SK-N-SH treated with all-trans-retinoic acid at 6 μM for 48 hours (cell line): ENCODE measurements at regions not wholly inside any gene's neighbourhood (a gene's known extent, or its start where the extent isn't known, plus 50 kb on each side); places are given as distances from the start of the nearest gene placed in this dataset.

Experiments used
- ARNTL ChIP-seq: fragments of 450-650 bp; formaldehyde crosslinking; IDR thresholded peaks from 2 replicates; pipeline ENCODE4 v1.5.0; 2020; ENCODE audit warnings: low read depth, mild to moderate bottlenecking, moderate library complexity, borderline replicate concordance
- CREB5 ChIP-seq: fragments of 250-450 bp; sonication (Bioruptor Pico); IDR thresholded peaks from 2 replicates; pipeline ENCODE4 v1.5.1; 2020; ENCODE audit warnings: low read depth, mild to moderate bottlenecking, moderate library complexity
- CSRNP3 ChIP-seq: fragments of 250-450 bp; sonication (Bioruptor Pico); IDR thresholded peaks from 2 replicates; pipeline ENCODE4 v1.5.1; 2021; ENCODE audit warnings: mild to moderate bottlenecking, moderate library complexity
- PATZ1 ChIP-seq: fragments of 250-450 bp; sonication (Bioruptor Pico); IDR thresholded peaks from 2 replicates; pipeline ENCODE4 v1.8.0; 2020; ENCODE audit warnings: mild to moderate bottlenecking, moderate library complexity, borderline replicate concordance
- POU6F1 ChIP-seq: fragments of 250-450 bp; sonication (Bioruptor Pico); IDR thresholded peaks from 2 replicates; pipeline ENCODE4 v1.8.0; 2021; ENCODE audit warnings: low read depth, mild to moderate bottlenecking, moderate library complexity, borderline replicate concordance
- RARB ChIP-seq: fragments of 250-450 bp; sonication (Bioruptor Pico); IDR thresholded peaks from 2 replicates; pipeline ENCODE4 v1.8.0; 2021; ENCODE audit warnings: mild to moderate bottlenecking, moderate library complexity
- TOX ChIP-seq: fragments of 250-450 bp; sonication (Bioruptor Pico); IDR thresholded peaks from 2 replicates; pipeline ENCODE4 v1.8.0; 2021; ENCODE audit warnings: mild to moderate bottlenecking, moderate library complexity, borderline replicate concordance
- TSHZ2 ChIP-seq: fragments of 250-450 bp; sonication (Bioruptor Pico); IDR thresholded peaks from 2 replicates; pipeline ENCODE4 v1.5.0; 2020; ENCODE audit warnings: mild to moderate bottlenecking, moderate library complexity
- ZFP3 ChIP-seq: fragments of 250-450 bp; sonication (Bioruptor Pico); IDR thresholded peaks from 2 replicates; pipeline ENCODE4 v1.5.0; 2020; ENCODE audit warnings: mild to moderate bottlenecking, moderate library complexity
- ZFP30 ChIP-seq: fragments of 450-650 bp; formaldehyde crosslinking; IDR thresholded peaks from 2 replicates; pipeline ENCODE4 v1.5.0; 2022; ENCODE audit warnings: mild to moderate bottlenecking, moderate library complexity
- ZNF70 ChIP-seq: fragments of 450-650 bp; formaldehyde crosslinking; IDR thresholded peaks from 2 replicates; pipeline ENCODE4 v1.5.0; 2020; ENCODE audit warnings: mild to moderate bottlenecking, moderate library complexity

- TF ChIP-seq ZNF70 (CRISPR knock-in tag) (no peak), ARNTL (no peak), POU6F1 (no peak), CSRNP3 (no peak), ZFP3 (CRISPR knock-in tag) (no peak), TSHZ2 (no peak), RARB (CRISPR knock-in tag) (no peak), TOX (CRISPR knock-in tag) (no peak), PATZ1 (CRISPR knock-in tag) (no peak), CREB5 (CRISPR knock-in tag) (no peak), ZFP30 (CRISPR knock-in tag) (no peak)
Measured at GRCh38 chr7:10644849-10645248, 328.8 kb upstream of the PHF14 start.
